ENCODE measurements at regions not wholly inside any gene's neighbourhood (a gene's known extent, or its start where the extent isn't known, plus 50 kb on each side); places are given as distances from the start of the nearest gene placed in this dataset.

DNA sequence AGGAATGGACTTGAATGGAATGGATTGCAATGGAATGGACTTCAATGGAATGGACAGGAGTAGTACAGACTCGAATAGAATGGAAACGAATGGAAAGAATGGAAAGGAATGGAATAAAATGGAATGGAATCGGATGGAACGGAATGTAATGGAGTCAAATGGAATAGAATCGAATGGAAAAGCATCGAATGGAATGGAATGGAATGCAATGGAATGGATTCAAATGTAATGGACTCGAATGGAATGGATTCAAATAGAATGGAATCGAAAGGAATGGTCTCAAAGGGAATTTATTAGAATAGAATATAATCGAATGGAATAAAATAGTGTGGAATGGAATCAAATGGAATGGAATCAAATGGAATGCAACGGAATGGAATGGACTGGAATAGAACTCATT lies 484.9 kb upstream of the WSB1 start:
- no peak for TF ChIP-seq POLR2A (IDR thresholded peaks at IDR 0.05)
- TF ChIP-seq, protein P1, sequence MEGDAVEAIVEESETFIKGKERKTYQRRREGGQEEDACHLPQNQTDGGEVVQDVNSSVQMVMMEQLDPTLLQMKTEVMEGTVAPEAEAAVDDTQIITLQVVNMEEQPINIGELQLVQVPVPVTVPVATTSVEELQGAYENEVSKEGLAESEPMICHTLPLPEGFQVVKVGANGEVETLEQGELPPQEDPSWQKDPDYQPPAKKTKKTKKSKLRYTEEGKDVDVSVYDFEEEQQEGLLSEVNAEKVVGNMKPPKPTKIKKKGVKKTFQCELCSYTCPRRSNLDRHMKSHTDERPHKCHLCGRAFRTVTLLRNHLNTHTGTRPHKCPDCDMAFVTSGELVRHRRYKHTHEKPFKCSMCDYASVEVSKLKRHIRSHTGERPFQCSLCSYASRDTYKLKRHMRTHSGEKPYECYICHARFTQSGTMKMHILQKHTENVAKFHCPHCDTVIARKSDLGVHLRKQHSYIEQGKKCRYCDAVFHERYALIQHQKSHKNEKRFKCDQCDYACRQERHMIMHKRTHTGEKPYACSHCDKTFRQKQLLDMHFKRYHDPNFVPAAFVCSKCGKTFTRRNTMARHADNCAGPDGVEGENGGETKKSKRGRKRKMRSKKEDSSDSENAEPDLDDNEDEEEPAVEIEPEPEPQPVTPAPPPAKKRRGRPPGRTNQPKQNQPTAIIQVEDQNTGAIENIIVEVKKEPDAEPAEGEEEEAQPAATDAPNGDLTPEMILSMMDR (IDR thresholded peaks at IDR 0.05): no peak

Data from Peyer's patch (tissue), 4 donors.